Endothelial cell of umbilical vein (primary cell): ENCODE measurements at regions not wholly inside any gene's neighbourhood (a gene's known extent, or its start where the extent isn't known, plus 50 kb on each side); places are given as distances from the start of the nearest gene placed in this dataset.

ENCODE experiments used
- BruUV-seq: library from RNA; stranded (reverse); fragments of 400-500 nt; replicated peaks from 2 replicates; lab custom pipeline; 2021; lab: Mats Ljungman, UMichigan
- CTCF ChIA-PET: fragments of 300-600, 350-600 bp; sonication (Branson Sonifier 250); formaldehyde crosslinking; loops from one replicate; lab custom pipeline; 2021; ENCODE audit warnings: antibody characterized with exemption, inconsistent platforms; lab: Charles Lee
- POLR2A ChIA-PET: fragments of 300-600, 350-600 bp; sonication (Branson Sonifier 250); formaldehyde crosslinking; loops from one replicate; lab custom pipeline; 2021; ENCODE audit warnings: antibody characterized with exemption, inconsistent platforms; lab: Charles Lee
- DNase-seq: peaks from one replicate; pipeline ENCODE4 v3.0.0-alpha.2; 2011; ENCODE audit warnings: low read depth, low spot score
- FAIRE-seq: peaks from 2 replicates; lab custom pipeline; 2011; peaks lifted over from hg19 to GRCh38; lab: Jason Lieb, UNC
- H2AFZ ChIP-seq: 2 replicates; pipeline ENCODE4 v1.6.0; 2012; ENCODE audit warnings: low read depth, low read length, control low read depth, inconsistent platforms
- H3K27ac ChIP-seq: 2 replicates; pipeline ENCODE4 v1.5.1; 2011; ENCODE audit warnings: low read depth, mild to moderate bottlenecking, control low read depth, low read length, moderate library complexity; ENCODE audit not compliant: insufficient read depth
- H3K27me3 ChIP-seq, 2 experiments: 2 replicates each; pipeline versions ENCODE4 v1.6.0 to v1.6.1; 2011; ENCODE audit warnings: low read length in 2 of 2, mixed read lengths in 1 of 2; ENCODE audit not compliant: control insufficient read depth in 2 of 2, insufficient read depth in 2 of 2
- H3K36me3 ChIP-seq, 2 experiments: 2 replicates in 1 of 2; 3 replicates in 1 of 2; pipeline ENCODE4 v1.5.1; 2011; ENCODE audit warnings: low read length in 2 of 2, mild to moderate bottlenecking in 1 of 2, moderate library complexity in 1 of 2; ENCODE audit not compliant: control insufficient read depth in 2 of 2, insufficient read depth in 2 of 2; ENCODE audit errors: extremely low read depth in 1 of 2
- H3K4me1 ChIP-seq: 3 replicates; pipeline ENCODE4 v1.5.1; 2011; ENCODE audit warnings: mild to moderate bottlenecking, low read length; ENCODE audit not compliant: control insufficient read depth, insufficient read depth; ENCODE audit errors: extremely low read depth
- H3K4me2 ChIP-seq: 2 replicates; pipeline ENCODE4 v1.6.1; 2011; ENCODE audit warnings: low read length, control low read depth, mixed read lengths; ENCODE audit not compliant: insufficient read depth
- H3K4me3 ChIP-seq, 3 experiments: fragments of 200-600 bp in 1 of 3; sonication (generic), shearing (Covaris generic) in 1 of 3; replicated peaks in 1 of 3; 2 replicates each; pipeline ENCODE4 v1.5.1; 2011 to 2016; ENCODE audit warnings: control low read depth in 3 of 3, low read length in 3 of 3, mild to moderate bottlenecking in 2 of 3, inconsistent platforms in 1 of 3, low read depth in 1 of 3, moderate library complexity in 1 of 3; ENCODE audit not compliant: insufficient read depth in 1 of 3
- H3K79me2 ChIP-seq: 2 replicates; pipeline ENCODE4 v1.6.0; 2012; ENCODE audit warnings: low read length, inconsistent platforms; ENCODE audit not compliant: control insufficient read depth, insufficient read depth
- H3K9ac ChIP-seq: replicated peaks from 2 replicates; pipeline ENCODE3; 2011; ENCODE audit warnings: low read length, control low read depth; ENCODE audit not compliant: insufficient read depth; ENCODE audit errors: extremely low read depth
- H3K9me1 ChIP-seq: replicated peaks from 3 replicates; pipeline ENCODE4 v1.6.0; 2011; ENCODE audit warnings: mild to moderate bottlenecking, low read length; ENCODE audit not compliant: control insufficient read depth, insufficient read depth; ENCODE audit errors: extremely low read depth
- H3K9me3 ChIP-seq: replicated peaks from 2 replicates; pipeline ENCODE4 v1.5.1; 2012; ENCODE audit warnings: low read length, inconsistent platforms; ENCODE audit not compliant: control insufficient read depth, insufficient read depth
- H4K20me1 ChIP-seq: replicated peaks from 2 replicates; pipeline ENCODE3; 2011; ENCODE audit warnings: mild to moderate bottlenecking, low read length; ENCODE audit not compliant: control insufficient read depth, insufficient read depth; ENCODE audit errors: extremely low read depth
- EZH2 ChIP-seq: IDR thresholded peaks from 2 replicates; pipeline ENCODE4 v1.6.1; 2012; ENCODE audit warnings: borderline replicate concordance, low read depth, mild to moderate bottlenecking, moderate library complexity, low read length, inconsistent platforms; ENCODE audit not compliant: severe bottlenecking
- FOS ChIP-seq: IDR thresholded peaks from 2 replicates; pipeline ENCODE4 v1.6.1; 2011; ENCODE audit warnings: mild to moderate bottlenecking, low read length, moderate library complexity, borderline replicate concordance; ENCODE audit not compliant: insufficient read depth
- GATA2 ChIP-seq: IDR thresholded peaks from 2 replicates; pipeline ENCODE4 v1.7.0; 2011; ENCODE audit warnings: low read depth, mild to moderate bottlenecking, moderate library complexity, mixed read lengths, low read length; ENCODE audit not compliant: insufficient read length, insufficient read depth
- JUN ChIP-seq: IDR thresholded peaks from 2 replicates; pipeline ENCODE4 v1.6.1; 2011; ENCODE audit warnings: borderline replicate concordance, low read depth; ENCODE audit not compliant: insufficient read length, insufficient read depth
- MAX ChIP-seq: IDR thresholded peaks from 2 replicates; pipeline ENCODE4 v1.6.1; 2011; ENCODE audit not compliant: insufficient read depth, insufficient read length
- MYC ChIP-seq: IDR thresholded peaks from one replicate; pipeline ENCODE4 v1.6.1; 2011; ENCODE audit warnings: mild to moderate bottlenecking, low read depth, low read length
- POLR2A ChIP-seq: IDR thresholded peaks from 2 replicates; pipeline ENCODE4 v1.6.1; 2012; ENCODE audit warnings: low read depth, mild to moderate bottlenecking, control low read depth, low read length
- POLR2AphosphoS5 ChIP-seq: IDR thresholded peaks from 2 replicates; pipeline ENCODE4 v1.6.1; 2012; ENCODE audit warnings: low read depth, mild to moderate bottlenecking, control low read depth, low read length, moderate library complexity; ENCODE audit not compliant: insufficient read depth
- dilution Hi-C: fragments of 300-500 bp; cut with MboI; formaldehyde crosslinking; loops from one replicate; pipeline ENCODE4 v1.15.0; 2019; ENCODE audit warnings: low sequenced_read_pairs; ENCODE audit not compliant: extremely low pct_ligation_motif_present
- intact Hi-C: fragments of 100-400 bp; cut with micrococcal nuclease; formaldehyde crosslinking; loops from one replicate; pipeline ENCODE4 v1.10.0; 2022
- TF ChIP-seq, protein P1 (sequence below), 2 donors: IDR thresholded peaks; 1 replicate in 1 of 2; 2 replicates in 1 of 2; pipeline ENCODE4 v1.5.1; 2011; ENCODE audit warnings: low read length in 2 of 2, mild to moderate bottlenecking in 2 of 2, moderate library complexity in 2 of 2, control low read depth in 1 of 2, inconsistent platforms in 1 of 2, low read depth in 1 of 2; ENCODE audit not compliant: insufficient read depth in 1 of 2; ENCODE audit errors: extremely low read depth in 1 of 2

DNA sequence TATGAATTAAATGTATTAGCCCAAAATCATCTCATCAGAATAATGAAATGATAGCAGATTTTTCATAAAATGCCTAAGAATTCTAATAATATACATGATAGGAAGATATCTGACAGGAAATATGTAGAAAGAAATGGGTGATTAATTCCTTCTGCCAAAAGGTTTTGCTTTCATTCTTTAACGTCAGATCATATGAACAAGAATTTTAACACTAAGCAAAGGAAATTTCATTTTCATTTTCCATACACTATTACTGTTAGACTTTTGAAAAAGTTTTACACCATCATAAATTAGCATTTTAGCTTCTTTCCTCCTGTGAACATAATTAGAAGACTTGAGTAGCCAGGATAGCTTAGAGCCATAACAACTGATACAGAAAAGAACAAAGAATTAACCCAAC lies 1099.9 kb downstream of the NSUN3 start:
- POLR2A ChIA-PET = no interaction called here
- CTCF ChIA-PET = no interaction called here
- intact Hi-C loops = no loop called here

More for the DNA sequence above, 1099.9 kb downstream of the NSUN3 start:
- no peak overlapping the region for H3K4me3 ChIP-seq
- no peak overlapping the region for H3K4me2 ChIP-seq
- no peaks in the 10 kb centered on the region for H3K4me1 ChIP-seq
- H2AFZ ChIP-seq = no peak overlapping the region
- H3K79me2 ChIP-seq = no peaks in the 10 kb centered on the region
- no peaks in the 10 kb centered on the region for H3K27me3 ChIP-seq
- dilution Hi-C loops = no loop called here
- no TSS peak for BruUV-seq
- FAIRE-seq (no peak), DNase-seq (no peak)
- TF ChIP-seq EZH2 = no peak
- no peak for TF ChIP-seq FOS
- TF ChIP-seq, protein P1, sequence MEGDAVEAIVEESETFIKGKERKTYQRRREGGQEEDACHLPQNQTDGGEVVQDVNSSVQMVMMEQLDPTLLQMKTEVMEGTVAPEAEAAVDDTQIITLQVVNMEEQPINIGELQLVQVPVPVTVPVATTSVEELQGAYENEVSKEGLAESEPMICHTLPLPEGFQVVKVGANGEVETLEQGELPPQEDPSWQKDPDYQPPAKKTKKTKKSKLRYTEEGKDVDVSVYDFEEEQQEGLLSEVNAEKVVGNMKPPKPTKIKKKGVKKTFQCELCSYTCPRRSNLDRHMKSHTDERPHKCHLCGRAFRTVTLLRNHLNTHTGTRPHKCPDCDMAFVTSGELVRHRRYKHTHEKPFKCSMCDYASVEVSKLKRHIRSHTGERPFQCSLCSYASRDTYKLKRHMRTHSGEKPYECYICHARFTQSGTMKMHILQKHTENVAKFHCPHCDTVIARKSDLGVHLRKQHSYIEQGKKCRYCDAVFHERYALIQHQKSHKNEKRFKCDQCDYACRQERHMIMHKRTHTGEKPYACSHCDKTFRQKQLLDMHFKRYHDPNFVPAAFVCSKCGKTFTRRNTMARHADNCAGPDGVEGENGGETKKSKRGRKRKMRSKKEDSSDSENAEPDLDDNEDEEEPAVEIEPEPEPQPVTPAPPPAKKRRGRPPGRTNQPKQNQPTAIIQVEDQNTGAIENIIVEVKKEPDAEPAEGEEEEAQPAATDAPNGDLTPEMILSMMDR (IDR thresholded peaks at IDR 0.05; ENCODE audit: extremely low read depth in 1 of 2, insufficient read depth in 1 of 2, low read depth in 1 of 2, low read length in 2 of 2) = no peak
- no peak for TF ChIP-seq MAX
- TF ChIP-seq MYC = no peak
- no peak for TF ChIP-seq POLR2AphosphoS5
- TF ChIP-seq GATA2 = no peak
- TF ChIP-seq POLR2A = no peak
- no peak for TF ChIP-seq JUN
- no peak overlapping the region for H3K9ac ChIP-seq
- H4K20me1 ChIP-seq = no peaks in the 10 kb centered on the region
- H3K9me3 ChIP-seq = no peaks in the 10 kb centered on the region
- H3K9me1 ChIP-seq = no peaks in the 10 kb centered on the region
- H3K36me3 ChIP-seq = no peaks in the 10 kb centered on the region
- no peak overlapping the region for H3K27ac ChIP-seq
